H1 (cell line): ENCODE measurements at regions not wholly inside any gene's neighbourhood (a gene's known extent, or its start where the extent isn't known, plus 50 kb on each side); places are given as distances from the start of the nearest gene placed in this dataset.

Experiments used
- CHD7 ChIP-seq: fragments of 300-600 bp; sonication (generic); IDR thresholded peaks from 2 replicates; pipeline ENCODE4 v1.7.1; 2012; ENCODE audit warnings: low read length, moderate library complexity, mild to moderate bottlenecking, inconsistent platforms; ENCODE audit not compliant: insufficient replicate concordance
- EP300 ChIP-seq, 2 experiments: IDR thresholded peaks; 1 replicate in 1 of 2; 2 replicates in 1 of 2; pipeline ENCODE4 v1.6.1; 2011 to 2012; ENCODE audit warnings: low read depth in 2 of 2, low read length in 2 of 2, mild to moderate bottlenecking in 2 of 2, borderline replicate concordance in 1 of 2, inconsistent platforms in 1 of 2, moderate library complexity in 1 of 2
- MAX ChIP-seq: IDR thresholded peaks from 2 replicates; pipeline ENCODE4 v1.6.1; 2012; ENCODE audit warnings: inconsistent platforms
- RNF2 ChIP-seq: fragments of 200-900, 300-1000 bp; sonication (generic); IDR thresholded peaks from 2 replicates; pipeline ENCODE4 v1.7.1; 2016; ENCODE audit warnings: borderline replicate concordance, low read depth, mild to moderate bottlenecking, antibody characterized with exemption, low read length; ENCODE audit not compliant: poor library complexity, severe bottlenecking; ENCODE audit errors: missing control alignments

GRCh38 chrX:128699716-128700285, 647.6 kb upstream of the ACTRT1 start (continued):
- TF ChIP-seq CHD7 (no peak), RNF2 (no peak), MAX (no peak), EP300 (IDR thresholded peaks at IDR 0.05; ENCODE audit: borderline replicate concordance in 1 of 2, low read depth in 2 of 2, low read length in 2 of 2) (no peak)
- TF ChIP-seq, all 59 proteins: peak for 0
